ENCODE measurements at regions not wholly inside any gene's neighbourhood (a gene's known extent, or its start where the extent isn't known, plus 50 kb on each side); places are given as distances from the start of the nearest gene placed in this dataset.

GRCh38 chr12:115438314-115438713 is 754.3 kb upstream of the TBX3 start:
- BruUV-seq (replicated peaks): no TSS peak
- H3K4me3 ChIP-seq (replicated peaks in 1 of 2; ENCODE audit: low read depth in 1 of 2, low read length in 2 of 2): no peak overlapping the region
- TF ChIP-seq ZBTB33 (IDR thresholded peaks at IDR 0.05; ENCODE audit: extremely low read depth, insufficient replicate concordance, low read length) (no peak), RAD21 (IDR thresholded peaks at IDR 0.05; ENCODE audit: low read depth) (no peak), ZFX (IDR thresholded peaks at IDR 0.05) (no peak), POLR2A (IDR thresholded peaks at IDR 0.05; ENCODE audit: borderline replicate concordance, extremely low read depth, insufficient read depth, insufficient read length) (no peak), MAX (IDR thresholded peaks at IDR 0.05) (no peak)
- ChIA-PET CTCF (no interaction called here), RAD21 (ENCODE audit: low non-redundant PET in 1 of 2, low total read pairs in 2 of 2, uncharacterized antibody in 2 of 2, unreplicated experiment in 2 of 2) (no interaction called here), POLR2A (no interaction called here)
- no peak overlapping the region for H2AFZ ChIP-seq (ENCODE audit: low read depth, low read length, poor library complexity, severe bottlenecking)
- H3K4me1 ChIP-seq (ENCODE audit: control insufficient read depth in 1 of 2, insufficient read depth in 2 of 2, low read length in 2 of 2): peaks cover 7 to 9% of the 10 kb centered on the region in 2 experiments; a peak in 3 of 4 replicates
- intact Hi-C loops (cut with micrococcal nuclease): no loop called here
- no peak overlapping the region for H3K27ac ChIP-seq (ENCODE audit: low read depth, low read length)
- no peak for ATAC-seq
- H3K4me2 ChIP-seq (ENCODE audit: low read length): no peak overlapping the region
- no peaks in the 10 kb centered on the region for H4K20me1 ChIP-seq (ENCODE audit: insufficient read depth)
- H3K9ac ChIP-seq (ENCODE audit: low read length): no peak overlapping the region
- H3K79me2 ChIP-seq (ENCODE audit: insufficient read depth, low read length): no peaks in the 10 kb centered on the region
- DNase-seq (ENCODE audit: low read depth, low spot score): no peak
- H3K9me3 ChIP-seq (ENCODE audit: control insufficient read depth in 1 of 2, insufficient read depth in 1 of 2, low read depth in 1 of 2, low read length in 2 of 2): no peaks in the 10 kb centered on the region
- H3K9me2 ChIP-seq (ENCODE audit: insufficient read depth): no peaks in the 10 kb centered on the region
- H3K27me3 ChIP-seq (ENCODE audit: insufficient read depth, low read length): no peaks in the 10 kb centered on the region; the same call in 1 of the 2 replicates
- no peaks in the 10 kb centered on the region for H3K36me3 ChIP-seq (ENCODE audit: control insufficient read depth in 1 of 2, insufficient read depth in 2 of 2, low read length in 2 of 2)

- Histone ChIP-seq H4K20me1 (ENCODE audit: insufficient read depth) (no peaks in the 10 kb centered on the region), H3K4me2 (ENCODE audit: low read length) (no peak overlapping the region), H3K4me3 (replicated peaks in 1 of 2; ENCODE audit: low read depth in 1 of 2, low read length in 2 of 2) (no peak overlapping the region), H3K27me3 (ENCODE audit: insufficient read depth, low read length) (no peaks in the 10 kb centered on the region), H2AFZ (ENCODE audit: low read depth, low read length, poor library complexity, severe bottlenecking) (no peak overlapping the region), H3K79me2 (ENCODE audit: insufficient read depth, low read length) (no peaks in the 10 kb centered on the region), H3K9me3 (ENCODE audit: control insufficient read depth in 1 of 2, insufficient read depth in 1 of 2, low read depth in 1 of 2, low read length in 2 of 2) (no peaks in the 10 kb centered on the region), H3K27ac (ENCODE audit: low read depth, low read length) (no peak overlapping the region), H3K9me2 (ENCODE audit: insufficient read depth) (no peaks in the 10 kb centered on the region), H3K36me3 (ENCODE audit: control insufficient read depth in 1 of 2, insufficient read depth in 2 of 2, low read length in 2 of 2) (no peaks in the 10 kb centered on the region), H3K4me1 (ENCODE audit: control insufficient read depth in 1 of 2, insufficient read depth in 2 of 2, low read length in 2 of 2) (peaks cover 7 to 9% of the 10 kb centered on the region in 2 experiments; a peak in 3 of 4 replicates), H3K9ac (ENCODE audit: low read length) (no peak overlapping the region)
- ATAC-seq: no peak
- no peak for TF ChIP-seq CBX3 (IDR thresholded peaks at IDR 0.05; ENCODE audit: low read depth)
- TF ChIP-seq CTCF (IDR thresholded peaks at IDR 0.05 in 2 of 3, conservative IDR thresholded peaks at IDR 0.05 in 1 of 3; ENCODE audit: borderline replicate concordance in 1 of 3, insufficient read depth in 1 of 3, low read depth in 2 of 3, low read length in 2 of 3): no peak
- TF ChIP-seq MAX (IDR thresholded peaks at IDR 0.05): no peak
- TF ChIP-seq POLR2A (IDR thresholded peaks at IDR 0.05; ENCODE audit: borderline replicate concordance, extremely low read depth, insufficient read depth, insufficient read length): no peak
- no peak for TF ChIP-seq RAD21 (IDR thresholded peaks at IDR 0.05; ENCODE audit: low read depth)
- no peak for TF ChIP-seq FOSL1 (IDR thresholded peaks at IDR 0.05; ENCODE audit: low read depth)
- no peak for TF ChIP-seq SIN3A (IDR thresholded peaks at IDR 0.05; ENCODE audit: low read depth)
- TF ChIP-seq POLR2AphosphoS5 (IDR thresholded peaks at IDR 0.05; ENCODE audit: low read depth, low read length): no peak
- TF ChIP-seq ZFX (IDR thresholded peaks at IDR 0.05): no peak
- TF ChIP-seq SRF (IDR thresholded peaks at IDR 0.05; ENCODE audit: low read depth): no peak
- no peak for TF ChIP-seq YY1 (IDR thresholded peaks at IDR 0.05; ENCODE audit: extremely low read depth, insufficient replicate concordance, low read depth, low read length)
- no peak for TF ChIP-seq TCF7L2 (IDR thresholded peaks at IDR 0.05; ENCODE audit: borderline replicate concordance, extremely low read depth, insufficient read depth, insufficient read length)
- TF ChIP-seq CEBPB (IDR thresholded peaks at IDR 0.05; ENCODE audit: low read depth): no peak
- BruUV-seq (replicated peaks): no TSS peak
- POLR2A ChIA-PET: no interaction called here
- DNase-seq (ENCODE audit: low read depth, low spot score): no peak
- CTCF ChIA-PET: no interaction called here
- intact Hi-C loops (cut with micrococcal nuclease): no loop called here
- RAD21 ChIA-PET (ENCODE audit: low non-redundant PET in 1 of 2, low total read pairs in 2 of 2, uncharacterized antibody in 2 of 2, unreplicated experiment in 2 of 2): no interaction called here
These were observed 753.1 kb upstream of the TBX3 start for GRCh38 chr12:115437061-115437567.

Data from HCT116 (cell line).